ENCODE measurements at regions not wholly inside any gene's neighbourhood (a gene's known extent, or its start where the extent isn't known, plus 50 kb on each side); places are given as distances from the start of the nearest gene placed in this dataset.

DNA sequence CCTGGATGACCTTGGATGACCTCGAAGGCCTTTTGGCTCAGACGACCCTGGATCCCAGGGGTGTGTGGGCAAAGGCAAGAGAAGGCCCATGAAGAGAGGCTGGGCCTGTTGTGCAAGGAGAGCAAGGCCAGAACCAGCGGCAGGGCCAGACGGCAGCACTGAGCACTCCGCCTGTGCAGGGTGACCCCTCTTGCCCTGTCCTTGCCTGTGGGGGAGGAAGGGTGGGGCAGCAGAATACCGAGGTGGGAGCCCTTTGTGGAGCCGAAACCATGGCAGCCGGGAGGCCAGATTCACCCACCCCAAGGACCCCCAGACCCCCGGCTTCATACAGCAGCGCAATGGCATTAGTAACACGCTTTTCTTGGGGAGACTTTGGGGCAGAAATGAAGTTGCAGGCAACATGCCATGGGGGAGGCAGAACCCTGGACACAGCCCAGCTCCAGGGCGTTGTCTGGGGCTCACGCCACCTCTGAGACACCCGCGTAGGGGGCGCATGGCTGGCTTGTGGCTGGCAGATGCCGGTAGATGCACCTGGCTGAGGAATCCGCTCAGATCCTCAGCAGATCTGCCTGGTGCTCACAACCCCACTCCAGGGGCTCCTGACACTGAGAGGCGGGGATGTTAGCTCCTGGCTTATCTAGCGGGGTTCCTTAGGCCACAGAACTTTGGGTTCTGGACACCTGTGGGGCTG is 114.5 kb downstream of the FAM53A start:
- H3K27ac ChIP-seq (ENCODE audit: low read length): no peak overlapping the region
- no peak overlapping the region for H3K9ac ChIP-seq (ENCODE audit: low read length)
- H3K9me3 ChIP-seq (ENCODE audit: low read length): no peaks in the 10 kb centered on the region
- no peaks in the 10 kb centered on the region for H3K79me2 ChIP-seq (ENCODE audit: low read length)
- no peaks in the 10 kb centered on the region for H3K9me2 ChIP-seq (replicated peaks; ENCODE audit: low read length)
- no TSS peak for BruUV-seq (replicated peaks)
- H3K4me1 ChIP-seq (ENCODE audit: insufficient read depth, low read length): no peaks in the 10 kb centered on the region
- no peaks in the 10 kb centered on the region for H4K20me1 ChIP-seq (ENCODE audit: low read length)
- ChIA-PET CTCF (no interaction called here), POLR2A (ENCODE audit: unreplicated experiment) (no interaction called here)
- no peak overlapping the region for H3K4me3 ChIP-seq (ENCODE audit: low read length)
- H2AFZ ChIP-seq (ENCODE audit: low read length): no peak overlapping the region
- no peak overlapping the region for H3K4me2 ChIP-seq (ENCODE audit: low read length)
- TF ChIP-seq EZH2phosphoT487 (IDR thresholded peaks at IDR 0.05; ENCODE audit: borderline replicate concordance, low read length) (no peak), EZH2 (IDR thresholded peaks at IDR 0.05; ENCODE audit: low read length, unreplicated experiment) (no peak)
- TF ChIP-seq, protein P1, sequence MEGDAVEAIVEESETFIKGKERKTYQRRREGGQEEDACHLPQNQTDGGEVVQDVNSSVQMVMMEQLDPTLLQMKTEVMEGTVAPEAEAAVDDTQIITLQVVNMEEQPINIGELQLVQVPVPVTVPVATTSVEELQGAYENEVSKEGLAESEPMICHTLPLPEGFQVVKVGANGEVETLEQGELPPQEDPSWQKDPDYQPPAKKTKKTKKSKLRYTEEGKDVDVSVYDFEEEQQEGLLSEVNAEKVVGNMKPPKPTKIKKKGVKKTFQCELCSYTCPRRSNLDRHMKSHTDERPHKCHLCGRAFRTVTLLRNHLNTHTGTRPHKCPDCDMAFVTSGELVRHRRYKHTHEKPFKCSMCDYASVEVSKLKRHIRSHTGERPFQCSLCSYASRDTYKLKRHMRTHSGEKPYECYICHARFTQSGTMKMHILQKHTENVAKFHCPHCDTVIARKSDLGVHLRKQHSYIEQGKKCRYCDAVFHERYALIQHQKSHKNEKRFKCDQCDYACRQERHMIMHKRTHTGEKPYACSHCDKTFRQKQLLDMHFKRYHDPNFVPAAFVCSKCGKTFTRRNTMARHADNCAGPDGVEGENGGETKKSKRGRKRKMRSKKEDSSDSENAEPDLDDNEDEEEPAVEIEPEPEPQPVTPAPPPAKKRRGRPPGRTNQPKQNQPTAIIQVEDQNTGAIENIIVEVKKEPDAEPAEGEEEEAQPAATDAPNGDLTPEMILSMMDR (conservative IDR thresholded peaks at IDR 0.05; ENCODE audit: low read depth, low read length): no peak
- DNase-seq: no peak
- ATAC-seq: no peak
- H3F3A ChIP-seq (ENCODE audit: low read length, unreplicated experiment): no peaks in the 10 kb centered on the region
- intact Hi-C loops (cut with micrococcal nuclease): no loop called here
- H3K27me3 ChIP-seq (ENCODE audit: low read length): no peaks in the 10 kb centered on the region
- no peaks in the 10 kb centered on the region for H3K36me3 ChIP-seq (ENCODE audit: low read depth, low read length)

DNA sequence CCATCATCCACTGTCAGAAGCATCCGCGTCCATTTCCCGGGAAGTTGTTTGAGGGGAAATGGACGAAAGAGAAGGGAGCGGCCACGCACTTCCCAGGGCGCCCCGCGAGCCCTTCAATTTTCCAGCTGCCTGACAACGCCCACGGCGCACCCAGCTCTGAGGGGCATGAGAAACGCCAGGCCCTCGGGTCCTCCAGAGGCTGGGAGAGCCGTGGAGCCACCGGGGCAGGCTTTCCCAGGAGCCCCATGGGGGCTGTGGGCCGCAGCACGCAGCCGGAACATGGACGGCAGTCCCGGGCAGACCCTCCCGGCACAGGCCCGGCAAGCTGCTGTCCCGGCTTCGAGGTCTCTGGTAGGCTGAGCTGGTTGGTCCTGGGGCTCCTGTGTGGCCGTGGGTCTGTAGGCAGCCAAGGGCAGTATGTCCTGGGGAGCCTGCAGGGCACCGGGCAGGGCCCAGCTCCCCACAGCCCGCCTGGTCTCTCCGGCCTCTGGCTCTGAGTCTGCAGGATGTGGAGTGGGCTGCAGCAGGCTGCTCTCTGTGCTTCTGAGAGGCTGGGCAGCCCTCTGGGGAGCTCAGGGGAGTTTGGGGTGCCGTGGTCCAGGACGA is 115.2 kb downstream of the FAM53A start:
- Histone ChIP-seq H3K27ac (ENCODE audit: low read length) (no peak overlapping the region), H3K79me2 (ENCODE audit: low read length) (no peaks in the 10 kb centered on the region), H3K4me1 (ENCODE audit: insufficient read depth, low read length) (no peaks in the 10 kb centered on the region), H3K4me3 (ENCODE audit: low read length) (no peak overlapping the region), H2AFZ (ENCODE audit: low read length) (no peak overlapping the region), H3K9ac (ENCODE audit: low read length) (no peak overlapping the region), H3K9me2 (replicated peaks; ENCODE audit: low read length) (no peaks in the 10 kb centered on the region), H3F3A (ENCODE audit: low read length, unreplicated experiment) (no peaks in the 10 kb centered on the region), H3K9me3 (ENCODE audit: low read length) (no peaks in the 10 kb centered on the region), H4K20me1 (ENCODE audit: low read length) (no peaks in the 10 kb centered on the region), H3K27me3 (ENCODE audit: low read length) (no peaks in the 10 kb centered on the region), H3K4me2 (ENCODE audit: low read length) (no peak overlapping the region), H3K36me3 (ENCODE audit: low read depth, low read length) (no peaks in the 10 kb centered on the region)
- no peak for TF ChIP-seq EZH2phosphoT487 (IDR thresholded peaks at IDR 0.05; ENCODE audit: borderline replicate concordance, low read length)
- TF ChIP-seq, protein P1 (conservative IDR thresholded peaks at IDR 0.05; ENCODE audit: low read depth, low read length): no peak
- no peak for TF ChIP-seq EZH2 (IDR thresholded peaks at IDR 0.05; ENCODE audit: low read length, unreplicated experiment)
- BruUV-seq (replicated peaks): no TSS peak
- ChIA-PET CTCF (no interaction called here), POLR2A (ENCODE audit: unreplicated experiment) (no interaction called here)
- no peak for DNase-seq
- intact Hi-C loops (cut with micrococcal nuclease): no loop called here
- ATAC-seq: no peak

Measured in PC-3 (cell line).